H7 (cell line): ENCODE measurements at regions not wholly inside any gene's neighbourhood (a gene's known extent, or its start where the extent isn't known, plus 50 kb on each side); places are given as distances from the start of the nearest gene placed in this dataset.
"Not testable (repeated sequence)": the region's sequence is repeated elsewhere in the genome, so short reads cannot be mapped to it uniquely, and the experiment has no call there.

Source experiments
- DNase-seq: peaks from one replicate; pipeline ENCODE4 v3.0.0; 2012
- H3K27me3 ChIP-seq: 2 replicates; pipeline ENCODE4 v1.6.0; 2011; ENCODE audit warnings: mild to moderate bottlenecking, low read length; ENCODE audit not compliant: control insufficient read depth, insufficient read depth
- H3K36me3 ChIP-seq: replicated peaks from 2 replicates; pipeline ENCODE4 v1.5.1; 2011; ENCODE audit warnings: low read length; ENCODE audit not compliant: control insufficient read depth, insufficient read depth
- H3K4me3 ChIP-seq: 2 replicates; pipeline ENCODE4 v1.5.1; 2011; ENCODE audit warnings: low read depth, mild to moderate bottlenecking, control low read depth, low read length, moderate library complexity; ENCODE audit not compliant: insufficient read depth

GRCh38 chr7:55743454-55743717, 119.2 kb downstream of the SEPTIN14 start:
- not testable (repeated sequence) for H3K4me3 ChIP-seq, H3K27me3 ChIP-seq, DNase-seq, H3K36me3 ChIP-seq

- not testable (repeated sequence) for H3K27me3 ChIP-seq, H3K4me3 ChIP-seq, DNase-seq, H3K36me3 ChIP-seq
Measured at GRCh38 chr7:55742651-55743453, 119.7 kb downstream of the SEPTIN14 start.

GRCh38 chr7:55741721-55742631, 120.6 kb downstream of the SEPTIN14 start:
- not testable (repeated sequence) for H3K36me3 ChIP-seq, H3K4me3 ChIP-seq, H3K27me3 ChIP-seq, DNase-seq

GRCh38 chr7:55740633-55741250, 121.8 kb downstream of the SEPTIN14 start:
- H3K36me3 ChIP-seq, H3K27me3 ChIP-seq, H3K4me3 ChIP-seq, DNase-seq: not testable (repeated sequence)

- H3K27me3 ChIP-seq, H3K36me3 ChIP-seq, H3K4me3 ChIP-seq, DNase-seq: not testable (repeated sequence)
Measured at GRCh38 chr7:55740053-55740452, 122.5 kb downstream of the SEPTIN14 start.

GRCh38 chr7:55736641-55737221, 125.8 kb downstream of the SEPTIN14 start:
- not testable (repeated sequence) for H3K36me3 ChIP-seq, H3K4me3 ChIP-seq, DNase-seq, H3K27me3 ChIP-seq

GRCh38 chr7:55733241-55734140, 129.1 kb downstream of the SEPTIN14 start:
- no peaks in the 10 kb centered on the region for H3K36me3 ChIP-seq
- DNase-seq, result no peak
- H3K4me3 ChIP-seq, result no peak overlapping the region
- no peaks in the 10 kb centered on the region for H3K27me3 ChIP-seq

- Histone ChIP-seq H3K36me3 (no peaks in the 10 kb centered on the region), H3K4me3 (no peak overlapping the region), H3K27me3 (no peaks in the 10 kb centered on the region)
- DNase-seq, result no peak
Measured at GRCh38 chr7:55731931-55732330, 130.6 kb downstream of the SEPTIN14 start.

- H3K4me3 ChIP-seq, result no peak overlapping the region
- H3K27me3 ChIP-seq, result no peaks in the 10 kb centered on the region
- DNase-seq, result no peak
- no peaks in the 10 kb centered on the region for H3K36me3 ChIP-seq
Measured at GRCh38 chr7:55730197-55730596, 132.4 kb downstream of the SEPTIN14 start.

- no peak overlapping the region for H3K4me3 ChIP-seq
Measured at GRCh38 chr7:55723621-55723941, 139.0 kb downstream of the SEPTIN14 start.

GRCh38 chr7:55722874-55723620, 139.5 kb downstream of the SEPTIN14 start:
- not testable (repeated sequence) for H3K4me3 ChIP-seq, DNase-seq, H3K36me3 ChIP-seq, H3K27me3 ChIP-seq

More at GRCh38 chr7:55723621-55723941, 139.0 kb downstream of the SEPTIN14 start:
- no peak for DNase-seq
- no peaks in the 10 kb centered on the region for H3K36me3 ChIP-seq
- H3K27me3 ChIP-seq, result no peaks in the 10 kb centered on the region

GRCh38 chr7:55721004-55721403, 141.5 kb downstream of the SEPTIN14 start:
- H3K4me3 ChIP-seq, H3K36me3 ChIP-seq, H3K27me3 ChIP-seq, DNase-seq: not testable (repeated sequence)

GRCh38 chr7:55715247-55715867, 143.1 kb upstream of the VOPP1 start:
- not testable (repeated sequence) for H3K36me3 ChIP-seq, DNase-seq, H3K4me3 ChIP-seq

More at GRCh38 chr7:55715247-55715867, 143.1 kb upstream of the VOPP1 start:
- not testable (repeated sequence) for H3K27me3 ChIP-seq
